PFSK-1 (cell line): ENCODE measurements at regions not wholly inside any gene's neighbourhood (a gene's known extent, or its start where the extent isn't known, plus 50 kb on each side); places are given as distances from the start of the nearest gene placed in this dataset.

Experiments
- POLR2AphosphoS5 ChIP-seq: IDR thresholded peaks from 2 replicates; pipeline ENCODE4 v1.6.1; 2012; ENCODE audit warnings: low read depth, mild to moderate bottlenecking, control low read depth, low read length, moderate library complexity
- SIN3A ChIP-seq: IDR thresholded peaks from 2 replicates; pipeline ENCODE4 v1.6.1; 2012; ENCODE audit warnings: mild to moderate bottlenecking, low read length, moderate library complexity, borderline replicate concordance; ENCODE audit not compliant: insufficient read depth
- TAF1 ChIP-seq: IDR thresholded peaks from 2 replicates; pipeline ENCODE4 v1.6.1; 2012; ENCODE audit warnings: low read length, control low read depth, borderline replicate concordance; ENCODE audit not compliant: insufficient read depth
- TF ChIP-seq, protein P1 (sequence below), 2 experiments: IDR thresholded peaks; 2 replicates each; pipeline versions ENCODE4 v1.6.1 to v1.8.0; 2011 to 2012; ENCODE audit warnings: low read depth in 2 of 2, low read length in 2 of 2, control low read depth in 1 of 2, inconsistent platforms in 1 of 2, mild to moderate bottlenecking in 1 of 2, moderate library complexity in 1 of 2; ENCODE audit not compliant: insufficient read depth in 1 of 2

DNA sequence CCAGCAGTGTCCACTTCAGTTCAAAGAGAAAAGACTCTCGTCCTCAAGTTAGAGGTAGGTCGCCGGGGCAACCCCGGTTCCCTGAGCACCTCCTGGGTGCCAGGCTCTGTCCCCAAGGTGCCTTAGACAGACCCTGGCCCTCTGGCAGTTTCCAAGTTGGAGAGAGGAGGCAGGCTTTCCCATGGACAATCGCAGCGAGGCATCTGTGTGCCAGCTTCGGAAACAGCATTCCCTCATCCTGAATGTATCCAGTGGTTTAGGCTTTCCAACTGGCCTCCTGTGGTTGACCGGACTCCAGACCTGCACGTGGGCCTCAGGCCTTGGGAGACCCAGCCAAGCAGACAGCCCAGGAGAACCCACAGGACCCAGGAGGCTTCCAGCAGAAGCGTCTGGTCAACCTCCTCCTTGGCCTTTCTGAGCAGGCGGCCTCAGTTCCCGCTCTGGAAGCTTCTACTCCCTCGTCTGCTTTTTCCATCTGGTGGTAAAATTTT, 70.3 kb downstream of the KCNF1 start:
- TF ChIP-seq TAF1: no peak
- TF ChIP-seq POLR2AphosphoS5: no peak
- no peak for TF ChIP-seq SIN3A
- TF ChIP-seq, protein P1, sequence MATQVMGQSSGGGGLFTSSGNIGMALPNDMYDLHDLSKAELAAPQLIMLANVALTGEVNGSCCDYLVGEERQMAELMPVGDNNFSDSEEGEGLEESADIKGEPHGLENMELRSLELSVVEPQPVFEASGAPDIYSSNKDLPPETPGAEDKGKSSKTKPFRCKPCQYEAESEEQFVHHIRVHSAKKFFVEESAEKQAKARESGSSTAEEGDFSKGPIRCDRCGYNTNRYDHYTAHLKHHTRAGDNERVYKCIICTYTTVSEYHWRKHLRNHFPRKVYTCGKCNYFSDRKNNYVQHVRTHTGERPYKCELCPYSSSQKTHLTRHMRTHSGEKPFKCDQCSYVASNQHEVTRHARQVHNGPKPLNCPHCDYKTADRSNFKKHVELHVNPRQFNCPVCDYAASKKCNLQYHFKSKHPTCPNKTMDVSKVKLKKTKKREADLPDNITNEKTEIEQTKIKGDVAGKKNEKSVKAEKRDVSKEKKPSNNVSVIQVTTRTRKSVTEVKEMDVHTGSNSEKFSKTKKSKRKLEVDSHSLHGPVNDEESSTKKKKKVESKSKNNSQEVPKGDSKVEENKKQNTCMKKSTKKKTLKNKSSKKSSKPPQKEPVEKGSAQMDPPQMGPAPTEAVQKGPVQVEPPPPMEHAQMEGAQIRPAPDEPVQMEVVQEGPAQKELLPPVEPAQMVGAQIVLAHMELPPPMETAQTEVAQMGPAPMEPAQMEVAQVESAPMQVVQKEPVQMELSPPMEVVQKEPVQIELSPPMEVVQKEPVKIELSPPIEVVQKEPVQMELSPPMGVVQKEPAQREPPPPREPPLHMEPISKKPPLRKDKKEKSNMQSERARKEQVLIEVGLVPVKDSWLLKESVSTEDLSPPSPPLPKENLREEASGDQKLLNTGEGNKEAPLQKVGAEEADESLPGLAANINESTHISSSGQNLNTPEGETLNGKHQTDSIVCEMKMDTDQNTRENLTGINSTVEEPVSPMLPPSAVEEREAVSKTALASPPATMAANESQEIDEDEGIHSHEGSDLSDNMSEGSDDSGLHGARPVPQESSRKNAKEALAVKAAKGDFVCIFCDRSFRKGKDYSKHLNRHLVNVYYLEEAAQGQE (IDR thresholded peaks at IDR 0.05; ENCODE audit: insufficient read depth in 1 of 2, low read depth in 2 of 2, low read length in 2 of 2): no peak
